Smooth muscle cell (in vitro differentiated cells): ENCODE measurements at regions not wholly inside any gene's neighbourhood (a gene's known extent, or its start where the extent isn't known, plus 50 kb on each side); places are given as distances from the start of the nearest gene placed in this dataset.

ENCODE experiments used
- DNase-seq: peaks from one replicate; lab custom pipeline; 2025; ENCODE audit not compliant: unreplicated experiment; lab: John Stamatoyannopoulos, UW
- H2AFZ ChIP-seq: fragments of 200-600 bp; sonication (generic); 2 replicates; pipeline ENCODE4 v1.6.0; 2016; ENCODE audit warnings: antibody characterized with exemption, low read depth, mild to moderate bottlenecking
- H3F3A ChIP-seq: fragments of 200-600 bp; sonication (generic); 2 replicates; pipeline ENCODE4 v1.6.0; 2017; ENCODE audit warnings: antibody characterized with exemption, low read depth
- H3K27ac ChIP-seq: fragments of 200-600 bp; sonication (generic); 2 replicates; pipeline ENCODE4 v1.5.1; 2016; ENCODE audit warnings: low read depth, mild to moderate bottlenecking
- H3K27me3 ChIP-seq: fragments of 200-600 bp; sonication (generic); 2 replicates; pipeline ENCODE4 v1.6.1; 2016; ENCODE audit warnings: low read depth, mild to moderate bottlenecking
- H3K36me3 ChIP-seq: fragments of 200-600 bp; sonication (generic); 2 replicates; pipeline ENCODE4 v1.5.1; 2016; ENCODE audit warnings: low read depth
- H3K4me1 ChIP-seq: fragments of 200-600 bp; sonication (generic); 2 replicates; pipeline ENCODE4 v1.5.1; 2016; ENCODE audit warnings: low read depth
- H3K4me2 ChIP-seq: fragments of 200-600 bp; sonication (generic); 2 replicates; pipeline ENCODE4 v1.6.0; 2016; ENCODE audit warnings: mild to moderate bottlenecking
- H3K4me3 ChIP-seq: fragments of 200-600 bp; sonication (generic); 2 replicates; pipeline ENCODE4 v1.5.1; 2016; ENCODE audit warnings: mild to moderate bottlenecking
- H3K79me2 ChIP-seq: fragments of 200-600 bp; sonication (generic); 2 replicates; pipeline ENCODE4 v1.6.0; 2016; ENCODE audit warnings: low read depth, mild to moderate bottlenecking
- H3K9ac ChIP-seq: fragments of 200-600 bp; sonication (generic); 2 replicates; pipeline ENCODE4 v1.6.0; 2016; ENCODE audit warnings: low read depth
- H3K9me3 ChIP-seq: fragments of 200-600 bp; sonication (generic); replicated peaks from 2 replicates; pipeline ENCODE4 v1.5.1; 2016; ENCODE audit warnings: low read depth
- H4K20me1 ChIP-seq: fragments of 200-600 bp; sonication (generic); 2 replicates; pipeline ENCODE4 v1.6.0; 2016; ENCODE audit warnings: low read depth
- CTCF ChIP-seq: fragments of 200-600 bp; sonication (generic); IDR thresholded peaks from 2 replicates; pipeline ENCODE4 v1.5.1; 2017; ENCODE audit warnings: borderline replicate concordance, mild to moderate bottlenecking, antibody characterized with exemption; ENCODE audit not compliant: insufficient read depth, poor library complexity, severe bottlenecking
- WGBS: methylation state at CpG from one replicate; pipeline ENCODE4 v1.1.7; 2016; ENCODE audit warnings: low lambda C conversion rate; 5-methylcytosine and 5-hydroxymethylcytosine counted together

GRCh38 chr12:127041985-127042625 lies 1224.9 kb upstream of the TMEM132C start:
- no peak overlapping the region for H3K9ac ChIP-seq
- 92% methylated on average over 3 of the region's 3 CpGs for WGBS
- no peaks in the 10 kb centered on the region for H3F3A ChIP-seq
- H2AFZ ChIP-seq, result no peak overlapping the region
- no peaks in the 10 kb centered on the region for H3K79me2 ChIP-seq
- H3K36me3 ChIP-seq, result no peaks in the 10 kb centered on the region
- no peaks in the 10 kb centered on the region for H4K20me1 ChIP-seq
- DNase-seq, result no peak
- H3K4me3 ChIP-seq, result no peak overlapping the region
- no peak overlapping the region for H3K4me2 ChIP-seq
- H3K9me3 ChIP-seq, result no peaks in the 10 kb centered on the region
- no peaks in the 10 kb centered on the region for H3K27me3 ChIP-seq
- no peak for TF ChIP-seq CTCF
- H3K4me1 ChIP-seq, result no peaks in the 10 kb centered on the region
- H3K27ac ChIP-seq, result no peak overlapping the region

- Histone ChIP-seq H3K79me2 (no peaks in the 10 kb centered on the region), H4K20me1 (no peaks in the 10 kb centered on the region), H3K4me3 (no peak overlapping the region), H3K36me3 (no peaks in the 10 kb centered on the region), H3F3A (no peaks in the 10 kb centered on the region), H3K9me3 (no peaks in the 10 kb centered on the region), H3K27me3 (no peaks in the 10 kb centered on the region), H2AFZ (no peak overlapping the region), H3K4me1 (no peaks in the 10 kb centered on the region), H3K9ac (no peak overlapping the region), H3K4me2 (no peak overlapping the region), H3K27ac (no peak overlapping the region)
- no peak for DNase-seq
- WGBS, result 81% methylated on average over 3 of the region's 3 CpGs
- no peak for TF ChIP-seq CTCF
These were observed 1223.2 kb upstream of the TMEM132C start for GRCh38 chr12:127043731-127044130.

- Histone ChIP-seq H3K4me3 (no peak overlapping the region), H2AFZ (no peak overlapping the region), H3K36me3 (no peaks in the 10 kb centered on the region), H3K27me3 (no peaks in the 10 kb centered on the region), H3K4me1 (no peaks in the 10 kb centered on the region), H4K20me1 (no peaks in the 10 kb centered on the region), H3K9me3 (no peaks in the 10 kb centered on the region), H3K9ac (no peak overlapping the region), H3K4me2 (no peak overlapping the region), H3K27ac (no peak overlapping the region), H3F3A (no peaks in the 10 kb centered on the region), H3K79me2 (no peaks in the 10 kb centered on the region)
- no peak for TF ChIP-seq CTCF
- no peak for DNase-seq
- 77% methylated on average over 1 of the region's 1 CpG for WGBS
These were observed 1222.1 kb upstream of the TMEM132C start for GRCh38 chr12:127044836-127045235.

- no peak for TF ChIP-seq CTCF
- no peaks in the 10 kb centered on the region for H3K4me1 ChIP-seq
- no peaks in the 10 kb centered on the region for H3K79me2 ChIP-seq
- DNase-seq, result no peak
- no peak overlapping the region for H2AFZ ChIP-seq
- H3K4me2 ChIP-seq, result no peak overlapping the region
- H3K9ac ChIP-seq, result no peak overlapping the region
- no peaks in the 10 kb centered on the region for H3K36me3 ChIP-seq
- H3K9me3 ChIP-seq, result no peaks in the 10 kb centered on the region
- H3K27me3 ChIP-seq, result no peaks in the 10 kb centered on the region
- WGBS, result 83% methylated on average over 1 of the region's 1 CpG
- no peaks in the 10 kb centered on the region for H3F3A ChIP-seq
- H3K27ac ChIP-seq, result no peak overlapping the region
- H3K4me3 ChIP-seq, result no peak overlapping the region
- H4K20me1 ChIP-seq, result no peaks in the 10 kb centered on the region
These were observed 1220.5 kb upstream of the TMEM132C start for GRCh38 chr12:127046467-127046866.
